GM21717 (cell line): ENCODE measurements at regions not wholly inside any gene's neighbourhood (a gene's known extent, or its start where the extent isn't known, plus 50 kb on each side); places are given as distances from the start of the nearest gene placed in this dataset.
"Not testable (repeated sequence)": the region's sequence is repeated elsewhere in the genome, so short reads cannot be mapped to it uniquely, and the experiment has no call there.

Experiments used
- ATAC-seq: cut with Tn5 transposase; IDR thresholded peaks from one replicate; pipeline ENCODE4 v1.9.1; 2021; ENCODE audit warnings: mild to moderate bottlenecking, moderate library complexity; ENCODE audit not compliant: unreplicated experiment

GRCh38 chr11:67940440-67940839, 63.5 kb downstream of the UNC93B1 start:
- not testable (repeated sequence) for ATAC-seq

GRCh38 chr11:67938964-67939363, 64.9 kb downstream of the UNC93B1 start:
- not testable (repeated sequence) for ATAC-seq

GRCh38 chr11:67938371-67938770, 65.5 kb downstream of the UNC93B1 start:
- not testable (repeated sequence) for ATAC-seq

- ATAC-seq = not testable (repeated sequence)
Measured at GRCh38 chr11:67923565-67923964, 80.3 kb downstream of the UNC93B1 start.

- not testable (repeated sequence) for ATAC-seq
Measured at GRCh38 chr11:67920546-67920945, 83.4 kb downstream of the UNC93B1 start.

- ATAC-seq = not testable (repeated sequence)
Measured at GRCh38 chr11:67912184-67912583, 91.7 kb downstream of the UNC93B1 start.

- not testable (repeated sequence) for ATAC-seq
Measured at GRCh38 chr11:67911211-67911610, 92.7 kb downstream of the UNC93B1 start.

- ATAC-seq = not testable (repeated sequence)
Measured at GRCh38 chr11:67910803-67911202, 93.1 kb downstream of the UNC93B1 start.

GRCh38 chr11:67906969-67907368, 96.9 kb downstream of the UNC93B1 start:
- ATAC-seq = not testable (repeated sequence)

GRCh38 chr11:67899462-67899861, 104.4 kb downstream of the UNC93B1 start:
- not testable (repeated sequence) for ATAC-seq

GRCh38 chr11:67893487-67893886, 110.4 kb downstream of the UNC93B1 start:
- ATAC-seq = not testable (repeated sequence)

- ATAC-seq = not testable (repeated sequence)
Measured at GRCh38 chr11:67889646-67890045, 114.3 kb downstream of the UNC93B1 start.

GRCh38 chr11:67888056-67888455, 115.8 kb downstream of the UNC93B1 start:
- ATAC-seq = not testable (repeated sequence)

GRCh38 chr11:67886672-67887071, 117.2 kb downstream of the UNC93B1 start:
- not testable (repeated sequence) for ATAC-seq

GRCh38 chr11:67886207-67886606, 117.7 kb downstream of the UNC93B1 start:
- not testable (repeated sequence) for ATAC-seq

GRCh38 chr11:67885574-67885973, 118.3 kb downstream of the UNC93B1 start:
- ATAC-seq = not testable (repeated sequence)

- not testable (repeated sequence) for ATAC-seq
Measured at GRCh38 chr11:67884761-67885558, 118.9 kb downstream of the UNC93B1 start.

- not testable (repeated sequence) for ATAC-seq
Measured at GRCh38 chr11:67884073-67884757, 119.7 kb downstream of the UNC93B1 start.

GRCh38 chr11:67882304-67882703, 121.6 kb downstream of the UNC93B1 start:
- not testable (repeated sequence) for ATAC-seq

GRCh38 chr11:67881836-67882235, 122.1 kb downstream of the UNC93B1 start:
- not testable (repeated sequence) for ATAC-seq

GRCh38 chr11:67880594-67881196, 123.2 kb downstream of the UNC93B1 start:
- ATAC-seq = not testable (repeated sequence)
